ENCODE measurements at regions not wholly inside any gene's neighbourhood (a gene's known extent, or its start where the extent isn't known, plus 50 kb on each side); places are given as distances from the start of the nearest gene placed in this dataset.

- no peak for FAIRE-seq
Measured at GRCh38 chr13:76696370-76696769, 189.8 kb downstream of the KCTD12 start.

GRCh38 chr13:76693086-76693485 lies 193.1 kb downstream of the KCTD12 start:
- Histone ChIP-seq H3K27ac (ENCODE audit: control insufficient read depth, insufficient read depth, low read length) (no peak overlapping the region), H3K9me1 (ENCODE audit: control insufficient read depth, extremely low read depth, insufficient read depth, low read length) (no peaks in the 10 kb centered on the region), H3K27me3 (ENCODE audit: control insufficient read depth, extremely low read depth, insufficient read depth, low read length) (no peaks in the 10 kb centered on the region), H4K20me1 (ENCODE audit: control insufficient read depth, extremely low read depth, insufficient read depth, low read length) (no peaks in the 10 kb centered on the region), H2AFZ (ENCODE audit: control insufficient read depth, low read length) (no peak overlapping the region), H3K36me3 (ENCODE audit: control insufficient read depth in 2 of 2, extremely low read depth in 1 of 2, insufficient read depth in 2 of 2, low read length in 2 of 2) (no peaks in the 10 kb centered on the region), H3K9me3 (ENCODE audit: control insufficient read depth, low read depth, low read length) (no peaks in the 10 kb centered on the region), H3K4me3 (ENCODE audit: control insufficient read depth in 2 of 3, extremely low read depth in 1 of 3, insufficient read depth in 2 of 3, low read depth in 1 of 3, low read length in 3 of 3) (no peak overlapping the region), H3K79me2 (ENCODE audit: control insufficient read depth, insufficient read depth, low read length) (no peaks in the 10 kb centered on the region), H3K4me1 (ENCODE audit: control insufficient read depth, extremely low read depth, insufficient read depth, low read length) (no peaks in the 10 kb centered on the region), H3K4me2 (ENCODE audit: control insufficient read depth, extremely low read depth, insufficient read depth, low read depth, low read length) (no peak overlapping the region), H3K9ac (ENCODE audit: control insufficient read depth, extremely low read depth, insufficient read depth, low read length) (no peak overlapping the region)
- no peak for DNase-seq (ENCODE audit: low read depth, low spot score)
- FAIRE-seq, result no peak
- dilution Hi-C loops (cut with MboI; ENCODE audit: extremely low pct_ligation_motif_present, low sequenced_read_pairs), result no loop called here
- TF ChIP-seq EZH2 (IDR thresholded peaks at IDR 0.05; ENCODE audit: low read length) (no peak), CTCF (optimal IDR thresholded peaks at IDR 0.05 in 1 of 3, IDR thresholded peaks at IDR 0.05 in 1 of 3, conservative IDR thresholded peaks at IDR 0.05 in 1 of 3; ENCODE audit: extremely low read depth in 1 of 3, insufficient read depth in 2 of 3, low read length in 3 of 3) (no peak)

More at GRCh38 chr13:76696370-76696769, 189.8 kb downstream of the KCTD12 start:
- H3K36me3 ChIP-seq (ENCODE audit: control insufficient read depth in 2 of 2, extremely low read depth in 1 of 2, insufficient read depth in 2 of 2, low read length in 2 of 2), result no peaks in the 10 kb centered on the region
- H3K9me1 ChIP-seq (ENCODE audit: control insufficient read depth, extremely low read depth, insufficient read depth, low read length), result no peaks in the 10 kb centered on the region
- H3K27ac ChIP-seq (ENCODE audit: control insufficient read depth, insufficient read depth, low read length), result no peak overlapping the region
- dilution Hi-C loops (cut with MboI; ENCODE audit: extremely low pct_ligation_motif_present, low sequenced_read_pairs), result no loop called here
- no peaks in the 10 kb centered on the region for H4K20me1 ChIP-seq (ENCODE audit: control insufficient read depth, extremely low read depth, insufficient read depth, low read length)
- H3K9me3 ChIP-seq (ENCODE audit: control insufficient read depth, low read depth, low read length), result no peaks in the 10 kb centered on the region
- DNase-seq (ENCODE audit: low read depth, low spot score), result no peak
- no peak for TF ChIP-seq CTCF (optimal IDR thresholded peaks at IDR 0.05 in 1 of 3, IDR thresholded peaks at IDR 0.05 in 1 of 3, conservative IDR thresholded peaks at IDR 0.05 in 1 of 3; ENCODE audit: extremely low read depth in 1 of 3, insufficient read depth in 2 of 3, low read length in 3 of 3)
- TF ChIP-seq EZH2 (IDR thresholded peaks at IDR 0.05; ENCODE audit: low read length), result no peak
- no peaks in the 10 kb centered on the region for H3K27me3 ChIP-seq (ENCODE audit: control insufficient read depth, extremely low read depth, insufficient read depth, low read length)
- H3K4me1 ChIP-seq (ENCODE audit: control insufficient read depth, extremely low read depth, insufficient read depth, low read length), result no peaks in the 10 kb centered on the region
- H2AFZ ChIP-seq (ENCODE audit: control insufficient read depth, low read length), result no peak overlapping the region
- H3K4me2 ChIP-seq (ENCODE audit: control insufficient read depth, extremely low read depth, insufficient read depth, low read depth, low read length), result no peak overlapping the region
- no peaks in the 10 kb centered on the region for H3K79me2 ChIP-seq (ENCODE audit: control insufficient read depth, insufficient read depth, low read length)
- H3K9ac ChIP-seq (ENCODE audit: control insufficient read depth, extremely low read depth, insufficient read depth, low read length), result no peak overlapping the region
- no peak overlapping the region for H3K4me3 ChIP-seq (ENCODE audit: control insufficient read depth in 2 of 3, extremely low read depth in 1 of 3, insufficient read depth in 2 of 3, low read depth in 1 of 3, low read length in 3 of 3)
